GM18502 (cell line): ENCODE measurements at regions not wholly inside any gene's neighbourhood (a gene's known extent, or its start where the extent isn't known, plus 50 kb on each side); places are given as distances from the start of the nearest gene placed in this dataset.

ENCODE experiments used
- ATAC-seq: cut with Tn5 transposase; IDR thresholded peaks from one replicate; pipeline ENCODE4 v1.9.1; 2021; ENCODE audit warnings: mild to moderate bottlenecking; ENCODE audit not compliant: unreplicated experiment, poor library complexity

- no peak for ATAC-seq
Observed at GRCh38 chr6:44656691-44657090, 269.2 kb downstream of the CDC5L start.

GRCh38 chr6:44657206-44657819, 269.8 kb downstream of the CDC5L start:
- ATAC-seq: no peak

- ATAC-seq: no peak
Observed at GRCh38 chr6:44658571-44658970, 271.1 kb downstream of the CDC5L start.

- ATAC-seq: no peak
Observed at GRCh38 chr6:44659726-44660125, 272.2 kb downstream of the CDC5L start.

- no peak for ATAC-seq
Observed at GRCh38 chr6:44660561-44661220, 273.2 kb downstream of the CDC5L start.

- no peak for ATAC-seq
Observed at GRCh38 chr6:44661221-44662008, 273.9 kb downstream of the CDC5L start.

DNA sequence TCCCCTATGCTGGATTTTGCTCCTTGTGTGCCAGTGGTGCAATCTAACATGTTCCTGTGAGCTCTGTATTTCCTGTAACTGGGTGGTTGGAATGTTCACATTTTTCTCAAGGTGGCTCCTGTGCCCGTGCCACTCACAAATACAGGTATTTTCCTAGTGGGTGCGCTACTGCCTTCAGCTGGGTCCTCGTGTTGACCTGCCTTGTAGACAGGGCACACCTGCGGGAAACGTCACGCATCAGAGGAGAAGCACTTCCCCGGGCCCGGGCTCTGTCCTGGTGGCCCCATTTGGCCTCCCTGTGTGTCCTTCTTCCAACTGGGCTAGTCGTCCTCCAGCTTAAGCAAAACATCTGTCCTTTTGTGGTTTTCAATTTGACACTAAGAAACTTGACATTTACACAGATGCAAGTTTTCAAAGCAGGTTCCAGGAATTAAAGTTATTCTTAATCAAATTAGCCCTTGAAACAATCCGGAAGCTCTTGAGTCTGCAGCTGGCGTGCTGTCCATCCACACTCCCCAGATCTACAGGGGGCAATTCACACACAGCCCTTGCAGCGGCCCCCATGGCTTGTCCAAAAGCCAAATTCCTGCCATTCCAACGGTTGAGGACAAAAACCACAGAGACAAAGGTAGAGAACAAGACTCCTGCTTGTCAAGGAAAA, 275.1 kb downstream of the CDC5L start:
- no peak for ATAC-seq

DNA sequence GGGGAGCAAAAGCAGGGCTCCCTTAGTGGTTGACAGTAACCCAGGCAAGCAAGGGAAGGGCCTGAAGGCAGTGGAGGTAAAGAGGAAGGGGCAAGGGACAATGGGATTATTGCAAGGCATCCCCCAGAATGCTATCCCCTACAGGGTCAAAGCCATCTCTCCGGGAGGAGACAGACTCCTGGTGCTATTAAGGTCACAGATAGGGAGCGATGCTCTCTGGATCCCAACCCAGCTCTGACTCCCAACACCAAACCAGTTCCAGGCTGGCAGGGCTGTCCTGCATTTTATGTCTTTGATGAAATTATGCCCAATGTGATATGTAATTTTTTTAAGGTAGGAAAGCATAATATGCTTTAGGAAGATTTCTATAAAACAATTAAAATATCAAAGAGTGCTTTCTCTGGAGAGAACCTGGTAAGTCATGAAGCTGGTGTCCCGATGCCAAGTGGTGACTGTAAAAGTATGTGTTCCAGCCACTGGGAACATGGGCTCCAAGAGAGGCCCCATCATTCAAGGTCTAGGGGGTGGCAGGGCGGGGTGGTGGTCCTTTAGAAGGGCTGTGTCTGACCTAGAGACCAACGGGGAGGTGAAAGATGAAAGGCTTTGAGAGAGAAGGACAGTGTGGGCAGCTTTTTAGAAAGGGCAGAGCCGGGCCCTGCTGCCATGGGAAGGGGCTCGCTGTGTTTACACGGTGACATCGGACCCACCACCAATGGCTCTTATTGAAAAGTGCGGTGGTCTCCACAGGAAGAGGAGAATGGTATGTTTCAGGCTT, 276.5 kb downstream of the CDC5L start:
- no peak for ATAC-seq

GRCh38 chr6:44664716-44665115, 277.2 kb downstream of the CDC5L start:
- ATAC-seq: no peak

DNA sequence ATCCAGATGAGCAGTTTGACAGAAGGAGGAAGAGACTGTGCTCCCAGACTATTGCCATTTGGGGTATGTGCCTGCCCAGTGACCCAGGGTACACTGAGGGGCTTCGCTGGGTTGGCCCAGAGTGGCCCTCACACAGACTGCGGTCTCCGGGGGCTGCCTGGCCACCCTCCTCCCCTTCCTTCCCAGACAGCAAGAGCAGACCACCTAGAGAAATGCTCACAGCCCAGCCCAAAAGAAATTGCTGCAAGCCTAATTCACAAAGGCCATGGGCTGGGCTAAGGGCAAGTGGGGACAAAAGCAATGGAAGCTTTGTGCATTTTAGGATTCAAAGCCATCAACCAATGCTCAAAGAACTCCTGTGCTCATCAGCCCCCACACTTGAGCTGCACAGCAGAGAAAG, 277.6 kb downstream of the CDC5L start:
- no peak for ATAC-seq

- no peak for ATAC-seq
Observed at GRCh38 chr6:44665683-44666082, 278.2 kb downstream of the CDC5L start.

DNA sequence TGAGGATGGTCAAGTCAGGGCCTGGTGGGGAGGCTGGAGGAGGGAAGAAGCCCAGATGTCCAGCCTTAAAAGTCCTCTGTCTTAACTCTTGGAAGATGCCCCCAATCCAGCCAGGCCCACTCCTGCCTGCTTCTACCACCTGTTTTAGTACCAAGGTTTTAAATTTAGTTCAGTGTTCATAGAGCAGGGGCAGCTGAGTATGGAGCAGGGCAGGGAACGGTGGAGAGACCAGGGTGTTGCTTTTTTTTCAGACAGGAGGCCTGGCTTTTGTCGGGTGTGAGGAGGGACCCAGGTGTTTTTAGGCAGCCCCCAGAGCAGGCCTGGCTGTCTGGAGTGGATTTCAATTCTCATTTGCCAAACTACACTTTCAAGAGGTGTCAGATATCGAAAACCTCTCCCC, 278.8 kb downstream of the CDC5L start:
- ATAC-seq: no peak

GRCh38 chr6:44667226-44667625, 279.7 kb downstream of the CDC5L start:
- ATAC-seq: no peak

GRCh38 chr6:44667668-44668390, 280.3 kb downstream of the CDC5L start:
- peak; percentile 56 for ATAC-seq

- ATAC-seq: no peak
Observed at GRCh38 chr6:44668391-44668930, 281.0 kb downstream of the CDC5L start.

- no peak for ATAC-seq
Observed at GRCh38 chr6:44668976-44669934, 281.7 kb downstream of the CDC5L start.

DNA sequence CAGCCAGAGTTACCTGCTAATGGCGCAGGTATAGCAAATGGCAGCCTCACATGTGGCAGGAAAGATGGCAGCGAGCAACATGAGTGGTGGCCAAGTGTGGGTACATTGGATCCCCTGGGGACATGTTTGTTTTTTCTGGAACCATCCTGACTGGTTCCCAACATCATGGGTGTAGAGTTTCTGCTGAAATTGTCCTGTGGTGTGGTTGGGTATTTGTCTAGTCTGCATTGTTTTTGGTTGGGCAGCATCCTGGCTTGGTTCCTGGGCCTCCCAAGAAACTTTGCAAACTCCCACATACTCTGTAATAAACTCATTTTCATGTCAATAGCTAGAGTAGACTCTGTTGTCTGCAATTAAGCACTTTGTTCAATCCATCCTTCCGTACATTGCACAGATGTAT, 282.6 kb downstream of the CDC5L start:
- ATAC-seq: no peak

- ATAC-seq: no peak
Observed at GRCh38 chr6:44671333-44671732, 283.8 kb downstream of the CDC5L start.
